H1 (cell line): ENCODE measurements at regions not wholly inside any gene's neighbourhood (a gene's known extent, or its start where the extent isn't known, plus 50 kb on each side); places are given as distances from the start of the nearest gene placed in this dataset.

Experiments used
- BRCA1 ChIP-seq: IDR thresholded peaks from 2 replicates; pipeline ENCODE4 v1.6.1; 2012; ENCODE audit warnings: low read depth, low read length, improper control_type of control experiment
- EGR1 ChIP-seq: IDR thresholded peaks from 2 replicates; pipeline ENCODE4 v1.6.1; 2011; ENCODE audit warnings: low read depth, low read length, borderline replicate concordance
- EP300 ChIP-seq, 2 experiments: IDR thresholded peaks; 1 replicate in 1 of 2; 2 replicates in 1 of 2; pipeline ENCODE4 v1.6.1; 2011 to 2012; ENCODE audit warnings: low read depth in 2 of 2, low read length in 2 of 2, mild to moderate bottlenecking in 2 of 2, borderline replicate concordance in 1 of 2, inconsistent platforms in 1 of 2, moderate library complexity in 1 of 2
- GABPA ChIP-seq: IDR thresholded peaks from 2 replicates; pipeline ENCODE4 v1.6.1; 2011; ENCODE audit warnings: mild to moderate bottlenecking, low read length, moderate library complexity, borderline replicate concordance; ENCODE audit not compliant: insufficient read depth
- GTF2F1 ChIP-seq: IDR thresholded peaks from 2 replicates; pipeline ENCODE4 v1.6.1; 2012; ENCODE audit warnings: low read depth, low read length, improper control_type of control experiment, borderline replicate concordance
- HDAC6 ChIP-seq: IDR thresholded peaks from one replicate; pipeline ENCODE4 v1.7.1; 2012; ENCODE audit warnings: low read depth, mild to moderate bottlenecking, inconsistent platforms, low read length, moderate library complexity
- NRF1 ChIP-seq: IDR thresholded peaks from 2 replicates; pipeline ENCODE4 v1.6.1; 2011; ENCODE audit warnings: mild to moderate bottlenecking, low read depth, low read length, improper control_type of control experiment
- POLR2AphosphoS5 ChIP-seq: IDR thresholded peaks from 2 replicates; pipeline ENCODE4 v1.6.1; 2011; ENCODE audit warnings: low read depth, low read length
- TEAD4 ChIP-seq: IDR thresholded peaks from 2 replicates; pipeline ENCODE4 v1.6.1; 2012; ENCODE audit warnings: low read depth, low read length, inconsistent platforms, mixed read lengths
- TF ChIP-seq, protein P1 (sequence below), 3 experiments: IDR thresholded peaks; 1 replicate in 2 of 3; 2 replicates in 1 of 3; pipeline versions ENCODE4 v1.5.1 to v1.6.1; 2011; ENCODE audit warnings: low read length in 3 of 3, mild to moderate bottlenecking in 3 of 3, inconsistent platforms in 2 of 3, low read depth in 1 of 3, moderate library complexity in 1 of 3; ENCODE audit not compliant: insufficient read depth in 1 of 3; ENCODE audit errors: control extremely low read depth in 1 of 3

DNA sequence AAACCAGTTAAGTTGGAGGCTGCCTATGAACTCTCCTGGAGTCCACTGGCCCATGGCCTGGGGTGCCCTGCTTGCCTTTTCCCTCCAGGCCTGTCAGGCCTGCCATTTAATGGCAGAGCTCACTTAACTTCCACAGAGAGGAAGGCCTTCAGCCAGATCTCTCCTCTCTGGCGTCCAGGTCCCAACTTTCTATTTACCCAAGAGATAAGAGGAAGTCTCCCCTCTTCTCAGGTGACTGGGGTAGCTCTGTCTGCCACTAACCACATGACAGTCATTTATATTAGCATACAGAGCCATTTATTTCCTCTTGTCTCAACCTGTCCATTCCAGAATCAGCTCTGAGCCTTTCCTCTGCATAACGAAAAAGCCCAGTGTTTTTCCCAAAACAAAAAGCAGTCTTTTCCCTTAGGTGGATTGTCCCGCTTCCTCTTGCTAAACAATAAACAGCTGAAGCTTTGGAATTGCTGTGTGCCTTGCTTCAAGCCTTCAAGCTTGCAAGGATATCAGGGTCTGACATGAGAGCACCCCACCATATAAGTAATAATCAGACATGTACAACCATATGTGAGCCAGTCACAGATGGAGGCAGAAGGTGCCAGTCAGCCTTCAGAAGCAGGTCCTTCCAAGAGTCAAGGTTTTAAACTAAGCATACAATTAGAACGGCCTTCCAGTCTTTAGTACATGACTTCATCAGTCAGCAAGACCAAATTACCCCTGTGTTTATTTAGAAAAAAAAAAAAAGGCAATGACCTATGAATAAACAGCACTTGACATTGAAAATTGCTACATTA is 50.0 kb upstream of the CALM2 start:
- TF ChIP-seq, protein P1, sequence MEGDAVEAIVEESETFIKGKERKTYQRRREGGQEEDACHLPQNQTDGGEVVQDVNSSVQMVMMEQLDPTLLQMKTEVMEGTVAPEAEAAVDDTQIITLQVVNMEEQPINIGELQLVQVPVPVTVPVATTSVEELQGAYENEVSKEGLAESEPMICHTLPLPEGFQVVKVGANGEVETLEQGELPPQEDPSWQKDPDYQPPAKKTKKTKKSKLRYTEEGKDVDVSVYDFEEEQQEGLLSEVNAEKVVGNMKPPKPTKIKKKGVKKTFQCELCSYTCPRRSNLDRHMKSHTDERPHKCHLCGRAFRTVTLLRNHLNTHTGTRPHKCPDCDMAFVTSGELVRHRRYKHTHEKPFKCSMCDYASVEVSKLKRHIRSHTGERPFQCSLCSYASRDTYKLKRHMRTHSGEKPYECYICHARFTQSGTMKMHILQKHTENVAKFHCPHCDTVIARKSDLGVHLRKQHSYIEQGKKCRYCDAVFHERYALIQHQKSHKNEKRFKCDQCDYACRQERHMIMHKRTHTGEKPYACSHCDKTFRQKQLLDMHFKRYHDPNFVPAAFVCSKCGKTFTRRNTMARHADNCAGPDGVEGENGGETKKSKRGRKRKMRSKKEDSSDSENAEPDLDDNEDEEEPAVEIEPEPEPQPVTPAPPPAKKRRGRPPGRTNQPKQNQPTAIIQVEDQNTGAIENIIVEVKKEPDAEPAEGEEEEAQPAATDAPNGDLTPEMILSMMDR (IDR thresholded peaks at IDR 0.05; ENCODE audit: control extremely low read depth in 1 of 3, insufficient read depth in 1 of 3, low read depth in 1 of 3, low read length in 3 of 3), result no peak
- TF ChIP-seq NRF1 (no peak), HDAC6 (no peak), BRCA1 (no peak), EP300 (IDR thresholded peaks at IDR 0.05; ENCODE audit: borderline replicate concordance in 1 of 2, low read depth in 2 of 2, low read length in 2 of 2) (no peak), GTF2F1 (no peak), TEAD4 (no peak), EGR1 (no peak), POLR2AphosphoS5 (no peak), GABPA (no peak)
